GM12864 (cell line): ENCODE measurements at regions not wholly inside any gene's neighbourhood (a gene's known extent, or its start where the extent isn't known, plus 50 kb on each side); places are given as distances from the start of the nearest gene placed in this dataset.
A peak's percentile ranks its signal among the peaks of the same experiment; 100 is the strongest.

ENCODE experiments used
- DNase-seq: peaks from one replicate; pipeline ENCODE4 v3.0.0-alpha.2; 2011; ENCODE audit warnings: low read depth
- H3K4me3 ChIP-seq: 2 replicates; pipeline ENCODE4 v1.5.1; 2011; ENCODE audit warnings: mild to moderate bottlenecking, low read depth, low read length, control low read depth
- TF ChIP-seq, protein P1 (sequence below): IDR thresholded peaks from 2 replicates; pipeline ENCODE4 v1.5.1; 2011; ENCODE audit warnings: low read depth, mild to moderate bottlenecking, moderate library complexity, low read length, control low read depth, inconsistent platforms; ENCODE audit errors: missing control alignments

DNA sequence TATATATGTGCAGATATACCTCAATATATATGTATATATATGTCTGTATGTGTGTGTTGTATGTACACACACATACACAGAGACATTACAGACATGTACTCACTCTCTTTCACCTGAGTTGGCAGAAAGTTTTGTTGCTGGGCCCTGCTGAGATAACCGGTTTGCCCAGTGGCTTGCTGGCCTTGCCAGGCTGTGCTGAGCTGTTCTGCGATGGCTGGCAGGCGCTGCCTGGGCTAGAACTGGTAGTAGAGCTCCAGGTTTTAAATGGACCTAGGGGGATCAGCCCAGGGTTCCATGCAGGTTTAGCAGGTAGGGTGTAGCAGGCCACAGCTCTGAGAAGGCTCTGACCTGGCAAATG is 394.3 kb downstream of the GADD45G start:
- DNase-seq = no peak
- TF ChIP-seq, protein P1, sequence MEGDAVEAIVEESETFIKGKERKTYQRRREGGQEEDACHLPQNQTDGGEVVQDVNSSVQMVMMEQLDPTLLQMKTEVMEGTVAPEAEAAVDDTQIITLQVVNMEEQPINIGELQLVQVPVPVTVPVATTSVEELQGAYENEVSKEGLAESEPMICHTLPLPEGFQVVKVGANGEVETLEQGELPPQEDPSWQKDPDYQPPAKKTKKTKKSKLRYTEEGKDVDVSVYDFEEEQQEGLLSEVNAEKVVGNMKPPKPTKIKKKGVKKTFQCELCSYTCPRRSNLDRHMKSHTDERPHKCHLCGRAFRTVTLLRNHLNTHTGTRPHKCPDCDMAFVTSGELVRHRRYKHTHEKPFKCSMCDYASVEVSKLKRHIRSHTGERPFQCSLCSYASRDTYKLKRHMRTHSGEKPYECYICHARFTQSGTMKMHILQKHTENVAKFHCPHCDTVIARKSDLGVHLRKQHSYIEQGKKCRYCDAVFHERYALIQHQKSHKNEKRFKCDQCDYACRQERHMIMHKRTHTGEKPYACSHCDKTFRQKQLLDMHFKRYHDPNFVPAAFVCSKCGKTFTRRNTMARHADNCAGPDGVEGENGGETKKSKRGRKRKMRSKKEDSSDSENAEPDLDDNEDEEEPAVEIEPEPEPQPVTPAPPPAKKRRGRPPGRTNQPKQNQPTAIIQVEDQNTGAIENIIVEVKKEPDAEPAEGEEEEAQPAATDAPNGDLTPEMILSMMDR = no peak
- no peak overlapping the region; the same call in 1 of the 2 replicates for H3K4me3 ChIP-seq

GRCh38 chr9:89999534-90000370 is 394.9 kb downstream of the GADD45G start:
- DNase-seq = peak; percentile 43
- peak overlapping the region; percentile 33 for H3K4me3 ChIP-seq
- TF ChIP-seq, protein P1 = no peak

DNA sequence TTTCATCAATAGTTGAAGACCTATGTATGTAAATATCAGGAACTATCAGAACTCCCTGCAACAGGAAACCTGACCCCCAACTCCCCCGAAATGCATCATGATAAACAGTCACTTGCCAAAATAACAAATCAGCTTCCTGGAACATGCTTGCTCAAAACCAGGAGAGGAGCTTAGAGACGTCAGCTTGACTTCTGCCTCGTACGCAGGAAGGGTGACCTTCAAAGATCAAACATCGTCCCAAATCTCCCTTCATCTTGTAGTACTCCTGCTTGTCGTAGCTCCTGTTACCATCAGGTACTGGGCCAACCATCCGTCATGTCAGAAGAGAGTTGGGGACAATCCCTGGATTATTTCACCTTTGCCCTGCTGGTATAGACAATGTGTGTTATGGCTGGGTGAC is 396.1 kb downstream of the GADD45G start:
- TF ChIP-seq, protein P1 = no peak
- no peak for DNase-seq
- H3K4me3 ChIP-seq = no peak overlapping the region

- no peak for DNase-seq
- no peak overlapping the region for H3K4me3 ChIP-seq
- TF ChIP-seq, protein P1 = no peak
Observed at GRCh38 chr9:90001747-90002146, 396.9 kb downstream of the GADD45G start.

- TF ChIP-seq, protein P1 = no peak
- DNase-seq = no peak
Observed at GRCh38 chr9:90002397-90003271, 397.8 kb downstream of the GADD45G start.

GRCh38 chr9:90005388-90005787 is 400.6 kb downstream of the GADD45G start:
- TF ChIP-seq, protein P1 = no peak
- no peak for DNase-seq
- H3K4me3 ChIP-seq = no peak overlapping the region

More at GRCh38 chr9:90002397-90003271, 397.8 kb downstream of the GADD45G start:
- H3K4me3 ChIP-seq = no peak overlapping the region
